ENCODE measurements at regions not wholly inside any gene's neighbourhood (a gene's known extent, or its start where the extent isn't known, plus 50 kb on each side); places are given as distances from the start of the nearest gene placed in this dataset.
"Not testable (repeated sequence)": the region's sequence is repeated elsewhere in the genome, so short reads cannot be mapped to it uniquely, and the experiment has no call there.

GRCh38 chr2:15824467-15824866 lies 115.9 kb upstream of the MYCN start:
- TF ChIP-seq, protein P1, sequence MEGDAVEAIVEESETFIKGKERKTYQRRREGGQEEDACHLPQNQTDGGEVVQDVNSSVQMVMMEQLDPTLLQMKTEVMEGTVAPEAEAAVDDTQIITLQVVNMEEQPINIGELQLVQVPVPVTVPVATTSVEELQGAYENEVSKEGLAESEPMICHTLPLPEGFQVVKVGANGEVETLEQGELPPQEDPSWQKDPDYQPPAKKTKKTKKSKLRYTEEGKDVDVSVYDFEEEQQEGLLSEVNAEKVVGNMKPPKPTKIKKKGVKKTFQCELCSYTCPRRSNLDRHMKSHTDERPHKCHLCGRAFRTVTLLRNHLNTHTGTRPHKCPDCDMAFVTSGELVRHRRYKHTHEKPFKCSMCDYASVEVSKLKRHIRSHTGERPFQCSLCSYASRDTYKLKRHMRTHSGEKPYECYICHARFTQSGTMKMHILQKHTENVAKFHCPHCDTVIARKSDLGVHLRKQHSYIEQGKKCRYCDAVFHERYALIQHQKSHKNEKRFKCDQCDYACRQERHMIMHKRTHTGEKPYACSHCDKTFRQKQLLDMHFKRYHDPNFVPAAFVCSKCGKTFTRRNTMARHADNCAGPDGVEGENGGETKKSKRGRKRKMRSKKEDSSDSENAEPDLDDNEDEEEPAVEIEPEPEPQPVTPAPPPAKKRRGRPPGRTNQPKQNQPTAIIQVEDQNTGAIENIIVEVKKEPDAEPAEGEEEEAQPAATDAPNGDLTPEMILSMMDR (IDR thresholded peaks at IDR 0.05), result not testable (repeated sequence)
- not testable (repeated sequence) for TF ChIP-seq POLR2A (IDR thresholded peaks at IDR 0.05)

All from Peyer's patch (tissue), 4 donors.